ENCODE measurements at regions not wholly inside any gene's neighbourhood (a gene's known extent, or its start where the extent isn't known, plus 50 kb on each side); places are given as distances from the start of the nearest gene placed in this dataset.
"Not testable (repeated sequence)": the region's sequence is repeated elsewhere in the genome, so short reads cannot be mapped to it uniquely, and the experiment has no call there.

- DNase-seq: no peak
- 93 to 94% methylated on average over 11 to 12 of the region's 12 CpGs for WGBS, 2 donors
Measured at GRCh38 chrX:470686-471085, 84.0 kb upstream of the PPP2R3B start.

DNA sequence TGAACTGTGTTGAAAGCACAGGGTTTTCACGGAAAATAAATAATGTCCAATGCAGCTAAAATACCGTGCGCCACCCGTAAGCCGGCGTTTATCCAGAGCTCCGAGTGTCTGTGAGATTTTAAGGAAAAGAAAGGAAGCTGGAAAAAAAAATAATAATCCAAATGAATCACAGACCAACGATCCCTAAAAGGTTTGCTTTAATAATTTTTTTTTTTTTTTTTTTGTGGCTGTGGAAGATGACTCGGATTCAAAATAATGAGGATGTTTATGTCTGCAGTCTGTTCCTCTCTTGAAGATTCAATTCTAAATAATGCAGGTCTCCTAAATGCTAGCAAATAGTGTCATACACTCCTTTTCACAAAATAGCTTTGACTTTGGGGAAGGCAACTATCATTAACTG is 84.6 kb upstream of the PPP2R3B start:
- DNase-seq (no peak), ATAC-seq (ENCODE audit: low FRiP score in 2 of 2) (no peak)
- Histone ChIP-seq H3K4me1 (no peaks in the 10 kb centered on the region), H3K36me3 (no peaks in the 10 kb centered on the region), H3K9me3 (peaks cover 0 to 7% (median 0%) of the 10 kb centered on the region in 4 donors), H3K4me3 (no peak overlapping the region), H3K27me3 (no peaks in the 10 kb centered on the region), H3K27ac (no peak overlapping the region)
- WGBS, 2 donors: 64 to 74% methylated on average over 9 of the region's 9 CpGs
- no peak for TF ChIP-seq POLR2AphosphoS5 (IDR thresholded peaks at IDR 0.05)
- TF ChIP-seq EP300 (IDR thresholded peaks at IDR 0.05): no peak
- TF ChIP-seq CTCF (IDR thresholded peaks at IDR 0.05): no peak
- no peak for TF ChIP-seq POLR2A (IDR thresholded peaks at IDR 0.05)

More at GRCh38 chrX:470686-471085, 84.0 kb upstream of the PPP2R3B start:
- Histone ChIP-seq H3K27me3 (no peaks in the 10 kb centered on the region), H3K4me1 (no peaks in the 10 kb centered on the region), H3K27ac (no peak overlapping the region), H3K4me3 (no peak overlapping the region), H3K9me3 (peaks cover 0 to 6% (median 0%) of the 10 kb centered on the region in 4 donors), H3K36me3 (no peaks in the 10 kb centered on the region)
- ATAC-seq (ENCODE audit: low FRiP score in 2 of 2): no peak
- TF ChIP-seq POLR2A (IDR thresholded peaks at IDR 0.05) (no peak), EP300 (IDR thresholded peaks at IDR 0.05) (no peak), POLR2AphosphoS5 (IDR thresholded peaks at IDR 0.05) (no peak), CTCF (IDR thresholded peaks at IDR 0.05) (no peak)

- H3K27me3 ChIP-seq; H3K36me3 ChIP-seq; H3K27ac ChIP-seq; H3K4me1 ChIP-seq; ATAC-seq (ENCODE audit: low FRiP score in 2 of 2); H3K4me3 ChIP-seq; H3K9me3 ChIP-seq; DNase-seq: not testable (repeated sequence)
- WGBS, 2 donors: 81 to 87% methylated on average over 9 of the region's 9 CpGs
Measured at GRCh38 chrX:472275-472674, 85.6 kb upstream of the PPP2R3B start.

DNA sequence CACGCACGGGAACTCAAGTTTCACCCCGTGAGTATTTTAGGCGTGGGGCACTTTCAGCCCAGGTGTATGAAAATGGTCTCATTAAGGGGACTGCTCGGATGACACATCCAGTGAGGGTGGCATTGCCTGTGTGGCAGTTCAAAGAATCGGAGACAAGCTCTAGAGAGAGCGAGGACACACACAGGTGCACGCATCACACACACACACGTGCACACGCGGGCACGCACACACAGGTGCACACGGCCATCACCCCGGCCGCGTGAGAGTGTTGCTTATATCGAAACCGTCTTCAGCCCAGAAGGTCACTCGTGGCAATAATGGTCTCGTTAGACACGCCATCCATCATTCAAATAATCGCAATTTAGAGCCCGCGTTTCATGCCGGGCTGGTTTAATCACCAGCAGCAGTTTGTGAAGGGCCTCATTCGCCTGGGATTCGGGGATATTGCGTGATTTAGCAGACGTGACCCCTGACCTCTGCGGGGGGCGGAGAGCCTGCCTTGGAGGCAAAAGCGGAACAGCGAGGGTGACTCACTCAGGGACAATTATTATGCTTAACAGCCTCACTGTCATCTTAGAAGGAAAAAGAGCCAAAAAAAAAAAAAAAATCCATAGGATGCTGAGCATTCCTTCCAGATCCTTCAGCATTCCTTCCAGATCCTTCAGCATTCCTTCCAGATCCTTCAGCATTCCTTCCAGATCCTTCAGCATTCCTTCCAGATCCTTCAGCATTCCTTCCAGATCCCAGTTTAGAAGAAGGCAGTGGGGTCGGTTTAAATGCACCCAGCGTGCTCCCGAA is 89.4 kb upstream of the PPP2R3B start:
- 86 to 89% methylated on average over 36 of the region's 36 CpGs for WGBS, 2 donors
- TF ChIP-seq EP300 (IDR thresholded peaks at IDR 0.05) (no peak), POLR2AphosphoS5 (IDR thresholded peaks at IDR 0.05) (no peak), POLR2A (IDR thresholded peaks at IDR 0.05) (no peak), CTCF (IDR thresholded peaks at IDR 0.05) (no peak)
- no peak for ATAC-seq (ENCODE audit: low FRiP score in 2 of 2)
- no peaks in the 10 kb centered on the region for H3K4me1 ChIP-seq
- H3K27me3 ChIP-seq: no peaks in the 10 kb centered on the region
- peaks cover 0 to 7% (median 0%) of the 10 kb centered on the region in 4 donors for H3K9me3 ChIP-seq
- no peaks in the 10 kb centered on the region for H3K36me3 ChIP-seq
- no peak overlapping the region for H3K27ac ChIP-seq
- no peak for DNase-seq
- no peak overlapping the region for H3K4me3 ChIP-seq

DNA sequence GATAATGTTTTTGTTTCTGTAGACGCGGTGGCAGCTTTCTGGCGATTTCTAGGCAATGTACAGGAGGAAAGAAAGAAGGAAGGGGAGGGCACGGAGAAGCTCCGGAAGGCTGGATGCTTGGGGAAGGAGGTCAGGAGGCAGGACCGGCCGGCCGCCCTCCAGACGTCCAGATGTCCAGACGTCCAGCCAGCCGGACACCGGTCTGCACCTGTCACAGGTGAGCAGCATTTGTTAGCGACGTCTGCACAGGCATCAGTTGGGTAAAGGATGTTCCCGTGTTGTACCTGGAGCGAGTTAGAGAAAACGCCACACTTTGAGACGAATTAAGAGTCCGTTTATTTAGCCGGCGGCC is 90.0 kb upstream of the PPP2R3B start:
- no peaks in the 10 kb centered on the region for H3K4me1 ChIP-seq
- H3K9me3 ChIP-seq: peaks cover 0 to 7% (median 0%) of the 10 kb centered on the region in 4 donors
- H3K4me3 ChIP-seq: no peak overlapping the region
- H3K27ac ChIP-seq: no peak overlapping the region
- DNase-seq: no peak
- 79 to 88% methylated on average over 21 of the region's 21 CpGs for WGBS, 2 donors
- H3K27me3 ChIP-seq: no peaks in the 10 kb centered on the region
- no peaks in the 10 kb centered on the region for H3K36me3 ChIP-seq
- no peak for ATAC-seq (ENCODE audit: low FRiP score in 2 of 2)
- TF ChIP-seq POLR2A (IDR thresholded peaks at IDR 0.05) (no peak), CTCF (IDR thresholded peaks at IDR 0.05) (no peak), EP300 (IDR thresholded peaks at IDR 0.05) (no peak), POLR2AphosphoS5 (IDR thresholded peaks at IDR 0.05) (no peak)

Data from upper lobe of left lung (tissue), 6 donors.